K562 (cell line): ENCODE measurements at regions not wholly inside any gene's neighbourhood (a gene's known extent, or its start where the extent isn't known, plus 50 kb on each side); places are given as distances from the start of the nearest gene placed in this dataset.

ENCODE experiments used
- ATAC-seq: fragments of 200-7000 bp; cut with Tn5 transposase; 3 replicates; pipeline ENCODE4 v1.9.1; 2020; ENCODE audit warnings: moderate library complexity
- BruUV-seq: library from RNA; stranded (reverse); fragments of 400-500 nt; replicated peaks from 2 replicates; lab custom pipeline; 2021; lab: Mats Ljungman, UMichigan
- CTCF ChIA-PET: fragments of 300-600 bp; formaldehyde crosslinking; extraction: SDS; loops from one replicate; lab custom pipeline; 2021; ENCODE audit warnings: low intra/inter-chr PET ratio; lab: Yijun Ruan, JAX
- POLR2A ChIA-PET: fragments of 300-600, 350-650 bp; sonication (Branson Sonifier 250); formaldehyde crosslinking; extraction: SDS; loops from one replicate; lab custom pipeline; 2021; ENCODE audit warnings: antibody characterized with exemption, inconsistent platforms; lab: Yijun Ruan, JAX
- DNase-seq, 4 experiments: peaks; one replicate each; pipeline versions ENCODE4 v3.0.0 to v3.0.0-alpha.2; 2011 to 2018; ENCODE audit warnings: low spot score in 3 of 4, mixed read lengths in 3 of 4; ENCODE audit errors: extremely low read depth in 1 of 4
- FAIRE-seq: peaks from 2 replicates; lab custom pipeline; 2011; peaks lifted over from hg19 to GRCh38; lab: Jason Lieb, UNC
- H2AFZ ChIP-seq: 2 replicates; pipeline ENCODE4 v1.6.0; 2011; ENCODE audit warnings: low read depth, low read length, control low read depth, inconsistent platforms
- H3K27ac ChIP-seq: fragments of 200-600 bp; 3 replicates; pipeline ENCODE4 v1.8.0; 2011; ENCODE audit warnings: low read depth, mild to moderate bottlenecking, control low read depth, inconsistent platforms, low read length, moderate library complexity, mixed read lengths; ENCODE audit errors: extremely low read depth
- H3K27me3 ChIP-seq, 2 experiments: fragments of 300-600 bp in 1 of 2; 2 replicates in 1 of 2; 3 replicates in 1 of 2; pipeline versions ENCODE4 v1.6.0 to v1.8.0; 2011; ENCODE audit warnings: inconsistent platforms in 2 of 2, low read length in 2 of 2, mild to moderate bottlenecking in 1 of 2, mixed read lengths in 1 of 2, moderate library complexity in 1 of 2; ENCODE audit not compliant: control insufficient read depth in 2 of 2, insufficient read depth in 2 of 2
- H3K36me3 ChIP-seq: fragments of 300-600 bp; 3 replicates; pipeline ENCODE4 v1.8.0; 2011; ENCODE audit warnings: mild to moderate bottlenecking, low read length, inconsistent platforms; ENCODE audit not compliant: control insufficient read depth, insufficient read depth
- H3K4me1 ChIP-seq, 2 experiments: fragments of 200-600 bp in 1 of 2; replicated peaks in 1 of 2; 2 replicates in 1 of 2; 3 replicates in 1 of 2; pipeline versions ENCODE4 v1.5.1 to v1.8.0; 2011; ENCODE audit warnings: inconsistent platforms in 2 of 2, low read length in 2 of 2, mild to moderate bottlenecking in 1 of 2, mixed read lengths in 1 of 2, moderate library complexity in 1 of 2; ENCODE audit not compliant: control insufficient read depth in 2 of 2, insufficient read depth in 2 of 2
- H3K4me2 ChIP-seq: 2 replicates; pipeline ENCODE4 v1.6.1; 2011; ENCODE audit warnings: low read length, control low read depth, inconsistent platforms, mixed read lengths; ENCODE audit not compliant: insufficient read depth
- H3K4me3 ChIP-seq: fragments of 200-600 bp; sonication (generic), shearing (Covaris generic); 2 replicates; pipeline ENCODE4 v1.5.1; 2016; ENCODE audit warnings: control low read depth, inconsistent platforms
- H3K79me2 ChIP-seq: fragments of 200-600 bp; 3 replicates; pipeline ENCODE4 v1.8.0; 2011; ENCODE audit warnings: low read length, inconsistent platforms; ENCODE audit not compliant: control insufficient read depth, insufficient read depth
- H3K9ac ChIP-seq, 2 experiments: 2 replicates each; pipeline versions ENCODE4 v1.6.0 to v1.6.1; 2011; ENCODE audit warnings: low read depth in 2 of 2, low read length in 2 of 2, control low read depth in 1 of 2, inconsistent platforms in 1 of 2, mild to moderate bottlenecking in 1 of 2, mixed read lengths in 1 of 2; ENCODE audit not compliant: insufficient read depth in 1 of 2
- H3K9me1 ChIP-seq: one replicate; pipeline ENCODE4 v1.6.0; 2011; ENCODE audit warnings: inconsistent platforms, mild to moderate bottlenecking, low read length, moderate library complexity; ENCODE audit not compliant: control insufficient read depth, insufficient read depth
- H3K9me3 ChIP-seq: replicated peaks from 2 replicates; pipeline ENCODE4 v1.5.1; 2011; ENCODE audit warnings: low read depth, low read length, inconsistent platforms; ENCODE audit not compliant: control insufficient read depth, insufficient read depth
- H4K20me1 ChIP-seq: replicated peaks from 2 replicates; pipeline ENCODE4 v1.6.1; 2011; ENCODE audit warnings: low read length, inconsistent platforms, mixed read lengths; ENCODE audit not compliant: control insufficient read depth, insufficient read depth
- CBX3 ChIP-seq, 2 experiments: IDR thresholded peaks; 1 replicate in 1 of 2; 2 replicates in 1 of 2; pipeline ENCODE4 v1.6.1; 2012; ENCODE audit warnings: inconsistent platforms in 2 of 2, low read length in 2 of 2, borderline replicate concordance in 1 of 2, control low read depth in 1 of 2
- CBX5 ChIP-seq: IDR thresholded peaks from 2 replicates; pipeline ENCODE4 v1.6.1; 2014; ENCODE audit warnings: low read depth, borderline replicate concordance
- CREB5 ChIP-seq: fragments of 250-450 bp; sonication (Bioruptor Pico); IDR thresholded peaks from 2 replicates; pipeline ENCODE4 v1.5.0; 2020; ENCODE audit warnings: mild to moderate bottlenecking
- ELK3 ChIP-seq: fragments of 450-650 bp; formaldehyde crosslinking; IDR thresholded peaks from 2 replicates; pipeline ENCODE4 v1.4.0; 2020; ENCODE audit warnings: mild to moderate bottlenecking
- MCM7 ChIP-seq, 2 experiments: fragments of 450-650 bp; IDR thresholded peaks; 2 replicates each; pipeline ENCODE4 v1.6.1; 2016 to 2018
- PURB ChIP-seq: sonication (generic); formaldehyde crosslinking; IDR thresholded peaks from 2 replicates; pipeline ENCODE4 v1.9.0; 2021; ENCODE audit warnings: low read depth, mild to moderate bottlenecking, missing genetic modification reagents
- RAD51 ChIP-seq: fragments of 450-650 bp; IDR thresholded peaks from 2 replicates; pipeline ENCODE4 v1.7.1; 2016; ENCODE audit warnings: low read depth, mild to moderate bottlenecking, borderline replicate concordance
- TRIM28 ChIP-seq: fragments of 450-650 bp; IDR thresholded peaks from 2 replicates; pipeline ENCODE4 v1.6.1; 2017
- ZBED1 ChIP-seq: IDR thresholded peaks from 2 replicates; pipeline ENCODE4 v1.6.1; 2014
- ZNF175 ChIP-seq: fragments of 200-800 bp; sonication (Bioruptor generic); IDR thresholded peaks from 2 replicates; pipeline ENCODE4 v1.6.1; 2016; ENCODE audit warnings: low read depth, mild to moderate bottlenecking, missing genetic modification characterization, missing compliant biosample characterization
- WGBS: fragments of 100-300 bp; shearing (Covaris generic); methylation state at CpG from one replicate; pipeline ENCODE4 v1.1.6; 2016; ENCODE audit warnings: low coverage, mixed read lengths; ENCODE audit not compliant: insufficient coverage; ENCODE audit errors: missing lambda C conversion rate; 5-methylcytosine and 5-hydroxymethylcytosine counted together
- in situ Hi-C: fragments of 300-500 bp; cut with MboI; formaldehyde crosslinking; loops from 4 replicates; pipeline ENCODE4 v1.15.0; 2018; ENCODE audit warnings: inconsistent platforms, mixed read lengths
- intact Hi-C: fragments of 100-400 bp; cut with micrococcal nuclease; formaldehyde crosslinking; loops from 2 replicates; pipeline ENCODE4 v1.14.2; 2022
- TF ChIP-seq, protein P1 (sequence below): IDR thresholded peaks from 2 replicates; pipeline ENCODE4 v1.6.1; 2011; ENCODE audit warnings: borderline replicate concordance, low read depth, mild to moderate bottlenecking, moderate library complexity, low read length; ENCODE audit not compliant: insufficient read depth, poor library complexity, severe bottlenecking
- TF ChIP-seq, protein P2 (sequence below): sonication (generic); formaldehyde crosslinking; IDR thresholded peaks from 2 replicates; pipeline ENCODE4 v1.9.0; 2022; ENCODE audit warnings: mild to moderate bottlenecking, missing genetic modification reagents
- TF ChIP-seq, protein P3 (sequence below): sonication (generic); formaldehyde crosslinking; IDR thresholded peaks from 2 replicates; pipeline ENCODE4 v1.8.1; 2023; ENCODE audit warnings: mild to moderate bottlenecking, missing genetic modification reagents, moderate library complexity
- TF ChIP-seq, protein P4 (sequence below): sonication (generic); formaldehyde crosslinking; IDR thresholded peaks from 2 replicates; pipeline ENCODE4 v1.5.0; 2020; ENCODE audit warnings: missing genetic modification reagents

- BruUV-seq: no TSS peak
- peak in 1 of 4 experiments; percentile 26 for DNase-seq
- H3K4me2 ChIP-seq: no peak overlapping the region
- in situ Hi-C loops (no loop called here), intact Hi-C loops (no loop called here)
- no peaks in the 10 kb centered on the region for H4K20me1 ChIP-seq
- H3K4me3 ChIP-seq: no peak overlapping the region
- H3K36me3 ChIP-seq: no peaks in the 10 kb centered on the region
- WGBS: 0% methylated on average over 3 of the region's 3 CpGs
- TF ChIP-seq MCM7 (IDR thresholded peaks at IDR 0.05) (no peak), ZNF175 (CRISPR knock-in tag) (no peak), PURB (CRISPR knock-in tag) (no peak), TRIM28 (peak; percentile 34; the same call in 1 of the 2 replicates), CREB5 (CRISPR knock-in tag) (no peak), ELK3 (CRISPR knock-in tag) (no peak), RAD51 (0 out of 2 replicates have a peak, but pooled peaks have one; percentile 13), CBX5 (0 out of 2 replicates have a peak, but pooled peaks have one; percentile 55), ZBED1 (no peak), CBX3 (IDR thresholded peaks at IDR 0.05; ENCODE audit: borderline replicate concordance in 1 of 2, low read length in 2 of 2) (peak in 1 of 2 experiments; percentile 78; a peak in 1 of 3 replicates)
- TF ChIP-seq, protein P1, sequence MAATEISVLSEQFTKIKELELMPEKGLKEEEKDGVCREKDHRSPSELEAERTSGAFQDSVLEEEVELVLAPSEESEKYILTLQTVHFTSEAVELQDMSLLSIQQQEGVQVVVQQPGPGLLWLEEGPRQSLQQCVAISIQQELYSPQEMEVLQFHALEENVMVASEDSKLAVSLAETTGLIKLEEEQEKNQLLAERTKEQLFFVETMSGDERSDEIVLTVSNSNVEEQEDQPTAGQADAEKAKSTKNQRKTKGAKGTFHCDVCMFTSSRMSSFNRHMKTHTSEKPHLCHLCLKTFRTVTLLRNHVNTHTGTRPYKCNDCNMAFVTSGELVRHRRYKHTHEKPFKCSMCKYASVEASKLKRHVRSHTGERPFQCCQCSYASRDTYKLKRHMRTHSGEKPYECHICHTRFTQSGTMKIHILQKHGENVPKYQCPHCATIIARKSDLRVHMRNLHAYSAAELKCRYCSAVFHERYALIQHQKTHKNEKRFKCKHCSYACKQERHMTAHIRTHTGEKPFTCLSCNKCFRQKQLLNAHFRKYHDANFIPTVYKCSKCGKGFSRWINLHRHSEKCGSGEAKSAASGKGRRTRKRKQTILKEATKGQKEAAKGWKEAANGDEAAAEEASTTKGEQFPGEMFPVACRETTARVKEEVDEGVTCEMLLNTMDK: no peak
- TF ChIP-seq, protein P2, sequence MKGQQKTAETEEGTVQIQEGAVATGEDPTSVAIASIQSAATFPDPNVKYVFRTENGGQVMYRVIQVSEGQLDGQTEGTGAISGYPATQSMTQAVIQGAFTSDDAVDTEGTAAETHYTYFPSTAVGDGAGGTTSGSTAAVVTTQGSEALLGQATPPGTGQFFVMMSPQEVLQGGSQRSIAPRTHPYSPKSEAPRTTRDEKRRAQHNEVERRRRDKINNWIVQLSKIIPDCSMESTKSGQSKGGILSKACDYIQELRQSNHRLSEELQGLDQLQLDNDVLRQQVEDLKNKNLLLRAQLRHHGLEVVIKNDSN (CRISPR knock-in tag): peak; percentile 66
- TF ChIP-seq, protein P3, sequence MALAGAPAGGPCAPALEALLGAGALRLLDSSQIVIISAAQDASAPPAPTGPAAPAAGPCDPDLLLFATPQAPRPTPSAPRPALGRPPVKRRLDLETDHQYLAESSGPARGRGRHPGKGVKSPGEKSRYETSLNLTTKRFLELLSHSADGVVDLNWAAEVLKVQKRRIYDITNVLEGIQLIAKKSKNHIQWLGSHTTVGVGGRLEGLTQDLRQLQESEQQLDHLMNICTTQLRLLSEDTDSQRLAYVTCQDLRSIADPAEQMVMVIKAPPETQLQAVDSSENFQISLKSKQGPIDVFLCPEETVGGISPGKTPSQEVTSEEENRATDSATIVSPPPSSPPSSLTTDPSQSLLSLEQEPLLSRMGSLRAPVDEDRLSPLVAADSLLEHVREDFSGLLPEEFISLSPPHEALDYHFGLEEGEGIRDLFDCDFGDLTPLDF (CRISPR knock-in tag): no peak
- TF ChIP-seq, protein P4, sequence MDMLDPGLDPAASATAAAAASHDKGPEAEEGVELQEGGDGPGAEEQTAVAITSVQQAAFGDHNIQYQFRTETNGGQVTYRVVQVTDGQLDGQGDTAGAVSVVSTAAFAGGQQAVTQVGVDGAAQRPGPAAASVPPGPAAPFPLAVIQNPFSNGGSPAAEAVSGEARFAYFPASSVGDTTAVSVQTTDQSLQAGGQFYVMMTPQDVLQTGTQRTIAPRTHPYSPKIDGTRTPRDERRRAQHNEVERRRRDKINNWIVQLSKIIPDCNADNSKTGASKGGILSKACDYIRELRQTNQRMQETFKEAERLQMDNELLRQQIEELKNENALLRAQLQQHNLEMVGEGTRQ (CRISPR knock-in tag): peak; percentile 29; the same call in 1 of the 2 replicates
- H3K27ac ChIP-seq: no peak overlapping the region
- H3K9me3 ChIP-seq: no peaks in the 10 kb centered on the region; the same call in none of the 2 replicates
- H3K4me1 ChIP-seq: peaks cover 0 to 3% of the 10 kb centered on the region in 2 experiments; a peak in 1 of 5 replicates
- ChIA-PET CTCF (no interaction called here), POLR2A (interaction anchor here (0.6 kb wide), 1 partner anchor 420 kb away, joined by 3 read pairs; no protein-coding TSS in a partner anchor)
- no peak overlapping the region for H3K9ac ChIP-seq
- no peak for ATAC-seq
- no peaks in the 10 kb centered on the region for H3K79me2 ChIP-seq
- no peak for FAIRE-seq
- no peaks in the 10 kb centered on the region for H3K9me1 ChIP-seq
- no peak overlapping the region for H2AFZ ChIP-seq
- peaks cover 0 to 42% of the 10 kb centered on the region in 2 experiments; a peak in 2 of 5 replicates for H3K27me3 ChIP-seq
These were observed 268.0 kb downstream of the BMP7 start for GRCh38 chr20:56998438-56998837.
